IMR-90 (cell line): ENCODE measurements at regions not wholly inside any gene's neighbourhood (a gene's known extent, or its start where the extent isn't known, plus 50 kb on each side); places are given as distances from the start of the nearest gene placed in this dataset.

ENCODE experiments used
- BHLHE40 ChIP-seq: fragments of 150-350 bp; IDR thresholded peaks from 2 replicates; pipeline ENCODE4 v1.6.1; 2016; ENCODE audit warnings: mild to moderate bottlenecking, low read depth, low read length
- CEBPB ChIP-seq: IDR thresholded peaks from 2 replicates; pipeline ENCODE4 v1.6.1; 2012; ENCODE audit warnings: low read depth, low read length, improper control_type of control experiment
- CHD1 ChIP-seq: IDR thresholded peaks from 2 replicates; pipeline ENCODE4 v1.6.1; 2012; ENCODE audit warnings: low read depth, low read length, improper control_type of control experiment
- CTCF ChIP-seq: conservative IDR thresholded peaks from 2 replicates; pipeline ENCODE4 v1.5.1; 2012; ENCODE audit warnings: mild to moderate bottlenecking, low read depth, low read length, improper control_type of control experiment
- ELK1 ChIP-seq: fragments of 150-350 bp; IDR thresholded peaks from 2 replicates; pipeline ENCODE4 v1.6.1; 2016; ENCODE audit warnings: low read depth, mild to moderate bottlenecking, low read length, moderate library complexity, borderline replicate concordance
- FOS ChIP-seq: fragments of 150-350 bp; IDR thresholded peaks from 2 replicates; pipeline ENCODE4 v1.6.1; 2016; ENCODE audit warnings: low read depth, low read length
- MAFK ChIP-seq: IDR thresholded peaks from 2 replicates; pipeline ENCODE4 v1.6.1; 2012; ENCODE audit warnings: low read depth, low read length, improper control_type of control experiment
- MAZ ChIP-seq: IDR thresholded peaks from 2 replicates; pipeline ENCODE4 v1.6.1; 2012; ENCODE audit warnings: low read depth, mild to moderate bottlenecking, low read length, improper control_type of control experiment, moderate library complexity, borderline replicate concordance
- MXI1 ChIP-seq: IDR thresholded peaks from 2 replicates; pipeline ENCODE4 v1.6.1; 2012; ENCODE audit warnings: low read depth, mild to moderate bottlenecking, low read length, moderate library complexity, borderline replicate concordance
- POLR2A ChIP-seq: IDR thresholded peaks from 2 replicates; pipeline ENCODE4 v1.6.1; 2012; ENCODE audit warnings: mild to moderate bottlenecking, low read depth, low read length
- RAD21 ChIP-seq: IDR thresholded peaks from 2 replicates; pipeline ENCODE4 v1.6.1; 2012; ENCODE audit warnings: low read length, improper control_type of control experiment
- RFX5 ChIP-seq: IDR thresholded peaks from 2 replicates; pipeline ENCODE4 v1.8.0; 2012; ENCODE audit warnings: low read depth, mild to moderate bottlenecking, low read length, moderate library complexity
- SMC3 ChIP-seq: fragments of 150-350 bp; IDR thresholded peaks from 2 replicates; pipeline ENCODE4 v1.6.1; 2016; ENCODE audit warnings: low read depth, mild to moderate bottlenecking, antibody characterized with exemption, low read length, moderate library complexity
- USF2 ChIP-seq: fragments of 150-350 bp; IDR thresholded peaks from 2 replicates; pipeline ENCODE4 v1.6.1; 2017; ENCODE audit warnings: mild to moderate bottlenecking, antibody characterized with exemption, low read length, low read depth

GRCh38 chr1:37404711-37405110, 69.7 kb upstream of the ZC3H12A start:
- TF ChIP-seq RAD21 (no peak), SMC3 (no peak), USF2 (no peak), POLR2A (no peak), CTCF (no peak), MAFK (no peak), MXI1 (no peak), BHLHE40 (no peak), FOS (no peak), CEBPB (no peak), RFX5 (no peak), ELK1 (no peak), MAZ (no peak), CHD1 (no peak)
